Fibroblast of upper back skin (primary cell): ENCODE measurements at regions not wholly inside any gene's neighbourhood (a gene's known extent, or its start where the extent isn't known, plus 50 kb on each side); places are given as distances from the start of the nearest gene placed in this dataset.
"Not testable (repeated sequence)": the region's sequence is repeated elsewhere in the genome, so short reads cannot be mapped to it uniquely, and the experiment has no call there.

ENCODE experiments used
- DNase-seq: peaks from one replicate; pipeline ENCODE4 v3.0.0-alpha.2; 2013

DNA sequence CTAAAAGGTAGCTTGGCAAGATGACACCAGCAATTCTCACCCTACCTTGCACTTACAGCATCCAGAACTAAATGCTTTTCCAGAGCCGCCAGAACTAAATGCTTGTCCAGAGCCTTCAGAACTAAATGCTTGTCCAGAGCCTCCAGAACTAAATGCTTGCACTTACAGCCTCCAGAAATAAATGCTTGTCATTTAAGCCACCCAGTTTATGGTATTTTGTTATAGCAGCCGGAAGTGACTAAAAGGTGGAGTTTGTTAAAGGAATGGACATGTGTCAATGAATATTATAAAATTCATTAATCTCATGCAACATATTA is 133.5 kb downstream of the GPX5 start:
- DNase-seq: no peak

DNA sequence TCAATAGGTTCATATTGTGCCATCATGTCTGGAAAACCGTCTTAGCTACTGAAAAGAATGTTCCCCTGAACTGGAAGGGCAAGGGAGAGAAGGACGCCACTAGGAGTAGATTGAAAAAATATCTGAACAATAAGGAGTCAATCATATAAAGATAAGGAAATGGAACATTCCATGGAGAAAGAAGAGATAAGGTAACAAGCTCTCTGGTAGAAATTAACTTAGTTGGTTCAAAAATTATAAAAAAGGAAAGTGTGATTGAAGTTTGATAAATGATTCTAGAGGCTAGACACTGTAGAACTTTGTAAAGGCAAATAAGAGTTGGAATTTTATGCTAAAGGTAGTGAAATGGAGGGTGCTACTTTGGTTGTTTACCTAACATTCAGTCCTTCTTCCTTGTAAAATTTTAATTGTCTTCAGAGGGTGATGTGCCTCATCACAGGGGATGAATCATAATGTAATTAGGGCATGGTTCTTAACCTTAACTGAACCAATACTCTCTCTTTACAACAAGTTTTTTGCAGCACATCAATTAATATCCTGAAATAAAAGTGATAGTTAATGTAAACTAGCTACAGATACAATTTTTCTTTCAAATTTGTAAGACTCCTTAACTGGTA is 135.5 kb downstream of the GPX5 start:
- DNase-seq: no peak

DNA sequence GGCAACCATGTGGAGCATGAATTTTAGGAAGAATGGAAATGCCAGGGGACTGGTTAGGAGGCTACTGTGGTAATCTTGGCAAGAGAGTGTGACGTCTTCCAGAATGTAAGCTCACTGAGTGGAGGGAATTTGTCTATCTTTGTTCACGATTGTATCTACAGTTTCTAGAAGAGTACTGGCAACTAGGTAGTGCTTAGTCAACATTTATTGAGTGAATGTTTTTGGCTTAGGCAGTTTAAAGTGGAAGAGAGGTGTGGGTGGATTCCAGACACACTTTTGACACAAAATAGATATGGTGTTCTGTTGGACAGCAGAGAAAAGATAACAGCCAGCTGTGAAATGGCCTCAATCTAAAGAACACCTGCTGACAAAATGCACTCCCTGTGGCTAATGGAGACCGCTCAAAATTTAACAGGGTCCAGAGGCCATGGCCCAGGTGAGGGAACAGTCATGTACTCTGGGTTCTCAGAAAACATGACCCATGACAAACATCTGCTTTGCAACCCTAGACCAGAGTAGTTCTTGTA is 139.3 kb downstream of the GPX5 start:
- DNase-seq: no peak

DNA sequence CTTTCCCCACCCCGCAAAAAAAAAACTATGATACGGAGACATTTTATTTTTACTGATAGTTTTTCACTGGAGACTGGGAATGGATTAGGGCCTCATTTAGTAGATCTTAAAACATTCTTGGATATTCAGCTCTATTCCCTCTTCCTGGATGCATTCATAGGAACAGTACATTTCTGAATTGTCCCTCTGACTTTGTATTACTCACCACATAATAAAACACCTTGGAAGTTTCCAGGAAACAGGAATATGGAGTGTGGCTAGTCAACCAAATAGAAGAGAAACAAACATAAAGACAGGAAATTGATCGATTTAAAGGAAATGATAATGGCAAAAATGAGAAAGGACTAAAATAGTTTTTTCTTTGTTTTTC is 147.7 kb downstream of the GPX5 start:
- DNase-seq: no peak

DNA sequence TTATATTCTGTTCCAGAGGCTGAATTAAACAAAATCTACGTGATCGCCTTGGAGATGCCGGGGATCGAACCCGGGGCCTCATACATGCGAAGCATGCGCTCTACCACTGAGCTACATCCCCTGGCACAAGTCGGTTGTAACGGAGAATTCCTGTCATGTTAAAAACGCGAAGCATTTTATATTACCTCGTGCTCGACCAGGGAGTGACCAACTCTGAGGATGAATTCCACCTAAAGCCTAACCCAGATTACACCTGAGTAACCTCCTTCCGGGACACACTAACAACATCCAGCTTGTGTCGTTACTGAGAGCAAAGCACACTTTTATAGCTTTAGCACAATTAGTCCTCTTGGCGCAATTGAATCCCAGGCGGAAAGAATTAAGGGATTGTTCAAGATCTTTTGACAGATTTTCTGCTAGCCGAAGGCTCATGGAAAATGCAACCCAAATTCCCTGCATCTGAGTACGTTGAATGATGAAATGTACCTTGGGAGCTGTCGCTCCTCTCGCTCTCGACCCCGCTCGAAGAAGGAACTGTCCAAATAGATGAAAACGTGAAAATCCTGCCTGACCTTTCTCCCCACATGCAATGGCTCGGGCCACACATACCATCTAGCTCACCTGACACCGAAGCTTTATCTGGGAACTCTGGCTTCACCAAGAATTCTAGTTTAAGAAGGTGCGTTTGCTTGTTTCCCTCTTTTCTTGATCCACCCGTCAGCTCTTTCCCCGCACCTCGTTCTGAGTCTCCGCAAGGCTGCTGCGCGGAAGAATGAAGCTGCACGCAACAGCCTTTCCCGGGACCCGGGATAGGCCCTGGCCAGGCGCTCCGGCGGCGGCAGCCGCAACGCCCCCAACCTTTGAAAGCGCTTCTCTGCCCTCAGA is 148.3 kb downstream of the GPX5 start:
- DNase-seq: peak; percentile 73

DNA sequence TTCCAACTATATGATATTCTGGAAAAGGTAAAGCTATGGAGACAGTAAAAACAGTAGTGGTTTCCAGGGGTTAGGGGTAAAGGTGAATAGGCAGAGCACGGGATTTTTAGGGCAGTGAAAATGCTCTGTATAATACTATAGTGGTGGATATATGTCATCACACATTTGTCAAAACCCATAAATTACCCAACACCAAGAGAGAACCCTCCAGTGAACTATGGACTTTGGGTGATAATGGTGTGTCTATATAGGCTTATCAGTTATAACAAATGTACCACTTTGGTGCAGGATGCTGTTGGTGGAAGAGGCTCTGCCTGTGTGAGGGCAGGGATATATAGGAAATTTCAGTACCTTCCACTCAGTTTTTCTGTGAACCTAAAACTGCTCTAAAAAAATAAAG is 149.9 kb downstream of the GPX5 start:
- DNase-seq: no peak

DNA sequence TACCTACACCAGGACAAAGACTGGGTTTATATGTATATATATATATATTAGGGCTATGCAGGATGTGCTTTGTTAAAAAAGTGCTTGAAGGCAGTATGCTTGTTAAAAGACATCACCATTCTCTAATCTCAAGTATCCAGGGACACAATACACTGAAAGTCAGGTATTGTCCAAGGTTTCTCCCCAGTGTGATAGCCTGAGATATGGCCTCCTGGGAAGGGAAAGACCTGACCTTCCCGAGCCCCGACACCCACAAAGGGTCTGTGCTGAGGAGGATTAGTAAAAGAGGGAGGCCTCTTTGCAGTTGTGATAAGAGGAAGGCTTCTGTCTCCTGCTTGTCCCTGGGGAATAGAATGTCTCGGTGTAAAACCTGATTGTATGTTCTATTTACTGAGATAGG is 156.9 kb downstream of the GPX5 start:
- DNase-seq: no peak

DNA sequence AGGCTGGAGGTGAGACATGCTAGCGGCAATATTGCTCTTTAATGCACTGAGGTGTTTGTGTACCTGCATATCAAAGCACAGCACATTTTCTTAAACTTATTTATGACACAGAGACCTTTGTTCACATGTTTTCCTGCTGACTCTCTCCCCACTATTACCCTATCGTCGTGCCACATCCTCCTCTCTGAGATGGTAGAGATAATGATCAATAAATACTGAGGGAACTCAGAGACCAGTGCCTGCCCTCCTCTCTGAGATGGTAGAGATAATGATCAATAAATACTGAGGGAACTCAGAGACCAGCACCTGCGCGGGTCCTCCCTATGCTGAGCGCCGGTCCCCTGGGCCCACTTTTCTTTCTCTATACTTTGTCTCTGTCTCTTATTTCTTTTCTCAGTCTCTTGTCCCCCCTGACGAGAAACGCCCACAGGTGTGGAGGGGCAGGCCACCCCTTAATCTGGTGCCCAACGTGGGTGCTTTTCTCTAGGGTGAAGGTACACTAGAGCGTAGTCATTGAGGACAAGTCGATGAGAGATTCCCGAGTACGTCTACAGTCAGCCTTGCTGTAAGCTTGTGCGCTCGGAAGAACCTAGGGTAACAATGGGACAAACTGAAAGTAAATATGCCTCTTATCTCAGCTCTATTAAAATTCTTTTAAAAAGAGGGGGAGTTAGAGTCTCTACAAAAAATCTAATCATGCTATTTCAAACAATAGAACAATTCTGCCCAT is 157.4 kb downstream of the GPX5 start:
- not testable (repeated sequence) for DNase-seq

DNA sequence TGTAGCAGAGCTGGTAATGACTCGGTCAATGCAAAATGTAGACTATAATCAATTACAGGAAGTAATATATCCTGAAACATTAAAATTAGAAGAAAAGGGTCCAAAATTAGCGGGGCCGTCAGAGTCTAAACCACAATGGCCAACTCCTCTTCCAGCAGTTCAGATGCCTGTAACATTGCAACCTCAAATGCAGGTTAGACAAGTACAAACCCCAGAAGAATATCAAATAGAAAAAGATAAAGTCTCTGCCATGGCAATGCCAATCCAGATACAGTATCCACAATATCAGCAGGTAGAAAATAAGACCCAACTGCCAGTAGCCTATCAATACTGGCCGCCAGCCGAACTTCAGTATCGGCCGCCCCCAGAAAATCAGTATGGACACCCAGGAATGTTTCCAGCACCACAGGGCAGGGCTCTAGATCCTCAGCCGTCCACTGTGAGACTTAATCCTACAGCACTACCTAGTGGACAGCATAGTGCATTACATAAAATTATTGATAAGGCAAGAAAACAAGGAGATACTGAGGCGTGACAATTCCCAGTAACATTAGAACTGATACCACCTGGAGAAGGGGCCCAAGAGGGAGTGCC is 158.4 kb downstream of the GPX5 start:
- peak; percentile 56 for DNase-seq

DNA sequence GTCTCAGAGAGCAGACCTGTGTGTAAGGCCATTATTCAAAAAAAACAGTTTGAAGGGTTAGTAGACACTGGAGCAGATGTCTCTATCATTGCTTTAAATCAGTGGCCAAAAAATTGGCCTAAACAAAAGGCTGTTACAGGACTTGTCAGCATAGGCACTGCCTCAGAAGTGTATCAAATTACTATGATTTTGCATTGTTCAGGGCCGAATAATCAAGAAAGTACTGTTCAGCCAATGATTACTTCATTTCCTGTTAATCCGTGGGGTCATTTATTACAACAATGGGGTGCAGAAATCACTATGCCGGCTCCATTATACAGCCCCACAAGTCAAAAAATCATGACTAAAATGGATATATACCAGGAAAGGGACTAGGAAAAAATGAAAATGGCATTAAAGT is 160.3 kb downstream of the GPX5 start:
- DNase-seq: peak; percentile 17

DNA sequence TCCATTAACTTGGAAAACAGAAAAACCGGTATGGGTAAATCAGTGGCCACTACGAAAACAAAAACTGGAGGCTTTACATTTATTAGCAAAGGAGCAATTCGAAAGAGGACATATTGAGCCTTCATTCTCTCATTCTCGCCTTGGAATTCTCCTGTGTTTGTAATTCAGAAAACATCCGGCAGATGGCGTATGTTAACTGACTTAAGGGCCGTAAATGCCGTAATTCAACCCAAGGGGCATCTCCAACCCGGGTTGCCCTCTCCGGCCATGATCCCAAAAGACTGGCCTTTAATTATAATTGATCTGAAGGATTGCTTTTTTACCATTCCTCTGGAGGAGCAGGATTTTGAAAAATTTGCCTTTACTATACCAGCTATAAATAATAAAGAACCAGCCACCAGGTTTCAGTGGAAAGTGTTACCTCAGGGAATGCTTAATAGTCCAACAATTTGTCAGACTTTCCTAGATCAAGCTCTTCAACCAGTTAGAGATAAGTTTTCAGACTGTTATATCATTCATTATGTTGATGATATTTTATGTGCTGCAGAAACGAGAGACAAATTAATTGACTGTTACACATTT is 160.9 kb downstream of the GPX5 start:
- peak; percentile 68 for DNase-seq

DNA sequence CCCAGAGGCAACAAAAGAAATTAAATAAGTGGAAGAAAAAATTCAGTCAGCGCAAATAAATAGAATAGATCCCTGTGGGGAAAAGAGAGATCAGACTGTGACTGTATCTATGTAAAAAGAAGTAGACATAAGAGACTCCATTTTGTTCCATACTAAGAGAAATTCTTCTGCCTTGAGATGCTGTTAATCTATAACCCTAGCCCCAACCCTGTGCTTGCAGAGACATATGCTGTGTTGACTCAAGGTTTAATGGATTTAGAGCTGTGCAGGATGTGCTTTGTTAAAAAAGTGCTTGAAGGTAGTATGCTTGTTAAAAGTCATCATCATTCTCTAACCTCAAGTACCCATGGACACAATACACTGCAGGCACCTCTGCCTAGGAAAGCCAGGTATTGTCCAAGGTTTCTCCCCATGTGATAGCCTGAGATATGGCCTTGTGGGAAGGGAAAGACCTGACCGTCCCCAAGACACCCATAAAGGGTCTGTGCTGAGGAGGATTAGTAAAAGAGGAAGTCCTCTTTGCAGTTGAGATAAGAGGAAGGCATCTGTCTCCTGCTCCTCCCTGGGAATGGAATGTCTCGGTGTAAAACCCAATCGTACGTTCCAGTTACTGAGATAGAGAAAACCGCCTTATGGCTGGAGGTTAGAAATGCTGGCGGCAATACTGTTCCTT is 161.8 kb downstream of the GPX5 start:
- DNase-seq: not testable (repeated sequence)

DNA sequence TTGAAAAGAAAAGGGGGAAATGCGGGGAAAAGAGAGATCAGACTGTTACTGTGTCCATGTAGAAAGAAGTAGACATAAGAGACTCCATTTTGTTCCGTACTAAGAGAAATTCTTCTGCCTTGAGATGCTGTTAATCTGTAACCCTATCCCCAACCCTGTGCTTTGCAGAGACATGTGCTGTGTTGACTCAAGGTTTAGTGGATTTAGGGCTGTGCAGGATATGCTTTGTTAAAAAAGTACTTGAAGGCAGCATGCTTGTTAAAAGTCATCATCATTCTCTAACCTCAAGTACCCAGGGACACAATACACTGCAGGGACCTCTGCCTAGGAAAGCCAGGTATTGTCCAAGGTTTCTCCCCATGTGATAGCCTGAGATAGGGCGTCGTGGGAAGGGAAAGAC is 166.3 kb downstream of the GPX5 start:
- DNase-seq: not testable (repeated sequence)

DNA sequence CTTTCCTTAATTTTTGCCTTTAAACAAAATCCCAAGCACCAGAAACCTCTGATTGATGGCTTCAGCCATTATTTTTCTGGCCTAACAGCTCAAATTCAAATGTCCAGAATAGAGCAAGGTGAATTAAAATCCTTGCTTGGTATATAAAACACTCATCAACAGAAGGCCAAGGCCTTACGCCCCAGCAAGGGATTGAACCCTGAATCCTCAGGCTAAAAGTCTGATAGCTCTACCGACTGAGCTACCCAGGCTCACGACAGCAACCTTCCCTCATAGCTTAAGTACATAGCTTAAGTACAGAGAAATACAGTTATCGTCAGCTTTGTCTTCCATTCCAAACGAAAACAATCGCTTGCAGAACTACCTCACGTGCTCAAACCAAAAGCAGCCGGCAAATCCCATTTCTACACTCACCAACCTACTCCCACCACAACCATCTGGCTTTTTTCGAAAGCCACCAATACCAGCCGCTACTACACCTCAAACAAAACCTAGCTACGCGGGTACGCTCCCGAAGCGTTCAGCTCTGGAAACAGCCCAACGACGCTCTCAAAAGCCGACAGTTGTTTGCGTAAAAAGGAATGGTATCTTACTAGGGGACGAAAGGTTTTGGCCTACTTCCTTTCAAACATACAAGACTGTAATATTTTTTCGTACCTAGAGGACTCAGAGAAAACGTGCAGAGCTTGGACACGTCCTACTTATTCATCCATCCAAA is 167.5 kb downstream of the GPX5 start:
- peak; percentile 17 for DNase-seq

DNA sequence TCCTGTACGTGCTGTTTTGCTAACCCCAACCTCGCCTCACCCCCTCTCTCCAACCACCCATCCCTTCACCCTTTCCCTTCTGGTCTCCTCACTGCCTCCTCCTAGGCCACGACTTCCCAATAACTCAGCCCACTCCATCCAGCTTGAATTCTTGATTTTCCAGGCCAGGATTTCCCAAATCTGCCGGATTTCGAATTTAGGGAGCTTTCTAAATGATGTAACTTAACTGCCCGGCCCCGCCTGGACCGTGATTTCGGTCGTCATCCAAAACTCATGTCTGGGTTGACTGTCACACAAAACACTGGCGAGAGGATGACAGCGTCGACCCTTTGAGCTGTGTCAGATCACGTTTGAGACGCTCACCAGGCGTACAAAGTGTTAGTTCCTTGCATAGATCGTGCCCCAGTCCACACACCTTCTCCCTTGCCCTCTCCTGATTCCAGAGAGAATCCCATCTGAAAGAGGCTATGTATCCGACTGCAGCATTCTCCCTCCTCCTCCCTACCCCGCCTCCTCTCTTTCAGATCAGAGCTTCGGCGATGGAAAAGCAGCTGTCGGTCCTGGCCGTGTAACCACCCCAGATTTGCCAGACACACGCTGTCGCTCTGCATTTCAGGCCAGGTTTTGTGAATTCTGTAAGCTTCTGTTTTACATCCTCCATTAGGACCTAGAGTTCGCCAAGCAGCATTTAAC is 168.2 kb downstream of the GPX5 start:
- DNase-seq: no peak

DNA sequence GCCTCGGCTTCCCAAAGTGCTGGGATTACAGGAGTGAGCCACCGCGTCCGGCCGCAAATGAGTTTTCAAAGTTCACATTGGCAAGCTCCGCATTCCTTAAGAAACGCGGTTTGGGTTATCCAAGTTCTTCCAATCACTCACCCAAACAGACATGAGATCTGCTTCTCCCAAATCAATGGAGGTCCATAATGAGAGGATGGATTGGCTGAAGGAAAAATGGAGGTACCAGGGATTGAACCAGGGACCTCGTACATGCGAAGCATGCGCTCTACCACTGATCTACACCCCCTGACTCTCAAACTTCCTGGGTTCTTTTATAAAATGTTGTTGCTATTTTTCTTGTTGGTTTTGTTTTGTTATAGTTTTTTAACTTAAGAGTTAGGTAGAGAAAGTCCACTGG is 170.0 kb downstream of the GPX5 start:
- DNase-seq: peak; percentile 34

DNA sequence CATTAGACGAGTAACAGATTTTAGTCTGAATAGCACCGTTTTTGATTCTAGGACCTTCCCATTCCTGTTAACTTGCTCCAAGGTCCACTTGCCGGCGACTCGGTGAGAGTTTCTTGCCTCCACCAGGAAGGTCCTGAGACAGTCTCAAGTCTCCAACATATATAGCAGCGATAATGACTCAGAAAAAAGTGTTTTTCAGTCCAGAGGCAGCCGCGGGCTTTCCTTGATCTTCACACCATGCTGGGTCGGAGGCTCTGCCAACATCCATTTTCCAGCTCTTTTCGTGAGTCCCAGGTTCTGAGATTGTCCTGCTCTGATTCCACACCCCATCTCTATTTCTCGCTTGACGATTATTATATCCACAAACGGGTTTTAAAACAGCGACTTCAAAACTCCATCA is 170.5 kb downstream of the GPX5 start:
- DNase-seq: no peak

DNA sequence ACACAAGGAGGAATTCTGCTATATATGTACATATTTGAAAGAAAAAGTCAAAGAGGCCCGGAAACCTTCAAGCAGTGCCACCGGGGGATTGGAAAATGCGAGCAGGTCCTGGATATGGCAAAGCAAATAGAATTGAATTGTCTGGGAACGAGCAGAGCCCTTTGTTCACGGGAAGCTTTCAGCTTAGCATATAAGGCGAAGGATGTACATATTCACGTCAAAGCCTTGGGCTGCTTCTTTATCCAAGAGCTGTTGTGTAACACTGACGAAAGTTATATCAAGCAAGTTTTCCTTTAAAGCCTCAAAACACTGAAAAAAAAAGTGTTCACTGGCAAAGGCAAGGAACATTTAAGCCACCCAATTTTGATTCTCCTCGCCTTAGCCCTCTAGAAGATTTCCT is 171.0 kb downstream of the GPX5 start:
- DNase-seq: no peak

DNA sequence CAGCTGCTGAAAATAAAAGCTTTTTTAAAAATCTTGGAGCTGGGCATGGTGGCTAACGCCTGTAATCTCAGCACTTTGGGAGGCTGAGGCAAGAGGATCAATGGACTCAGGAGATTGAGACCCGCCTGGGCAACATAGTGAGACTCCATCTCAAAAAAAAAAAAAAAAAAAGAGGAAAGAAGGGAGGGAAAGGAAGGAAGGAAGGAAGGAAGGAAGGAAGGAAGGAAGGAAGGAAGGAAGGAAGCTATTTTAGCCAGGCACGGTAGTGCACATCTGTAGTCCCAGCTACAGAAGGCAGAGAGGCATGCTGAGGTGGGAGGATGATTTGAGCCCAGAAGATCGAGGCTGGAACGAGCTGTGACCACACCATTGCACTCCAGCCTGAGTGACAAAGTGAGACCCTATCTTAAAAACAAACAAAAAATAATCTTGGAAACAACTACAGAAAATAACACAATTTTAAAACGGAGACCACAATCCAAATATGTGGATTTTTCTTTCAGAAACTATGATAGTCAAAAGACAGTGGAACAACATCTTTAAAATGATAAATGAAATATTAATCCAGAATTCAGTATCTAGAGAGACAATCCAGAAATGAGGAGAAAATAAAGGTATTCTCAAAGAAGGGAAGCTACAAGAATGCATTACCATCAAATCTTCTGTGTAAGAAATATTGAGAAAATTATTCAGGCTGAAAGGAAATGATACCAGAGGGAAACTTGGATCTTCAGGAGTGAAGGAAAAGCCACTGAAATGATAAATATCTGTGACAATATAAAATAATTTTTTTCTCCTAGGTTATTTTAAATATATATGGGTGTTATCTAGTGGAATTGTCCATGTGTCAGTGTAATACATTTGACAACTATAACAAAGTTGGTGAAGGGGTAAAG is 182.0 kb downstream of the GPX5 start:
- DNase-seq: no peak
